ENCODE measurements at regions not wholly inside any gene's neighbourhood (a gene's known extent, or its start where the extent isn't known, plus 50 kb on each side); places are given as distances from the start of the nearest gene placed in this dataset.

DNA sequence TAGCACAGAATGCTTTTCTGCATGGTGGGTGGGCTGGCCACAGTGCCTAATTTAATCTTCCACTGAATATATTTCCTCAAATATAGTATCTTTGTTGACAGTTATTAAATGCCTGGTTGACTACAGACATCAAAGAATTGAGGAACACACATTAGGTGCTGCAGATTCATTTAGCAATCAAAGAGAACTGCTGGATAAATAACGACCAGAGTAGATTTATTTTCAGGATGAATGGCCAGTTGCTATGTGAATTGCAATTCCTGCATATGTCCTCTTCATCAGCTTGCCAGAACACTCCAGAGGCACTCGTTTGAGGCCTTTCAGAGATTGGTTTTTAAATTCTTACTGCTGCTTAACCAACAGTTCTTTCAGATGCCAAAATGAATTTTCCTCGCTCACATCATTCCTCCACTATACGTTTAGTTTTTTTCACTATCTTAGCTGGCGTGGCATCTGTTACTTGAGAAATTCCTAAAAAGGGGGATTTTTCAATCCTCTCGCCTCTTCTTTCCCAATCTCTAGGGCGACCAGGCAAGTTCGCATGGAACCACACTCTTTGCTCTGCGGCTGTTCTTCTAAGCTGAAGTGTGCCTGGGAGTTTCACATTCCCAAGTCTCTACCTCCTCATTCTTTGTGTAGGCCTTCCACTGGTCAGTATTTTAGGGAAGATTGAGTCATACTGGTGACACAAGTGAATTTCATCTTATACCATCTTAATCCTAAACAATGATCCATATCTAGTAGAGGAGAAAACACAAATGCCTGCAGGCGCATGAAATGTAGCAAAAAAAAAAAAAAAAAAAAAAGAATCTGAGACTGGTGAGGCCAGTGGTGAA, 237.1 kb upstream of the NMUR2 start:
- no peaks in the 10 kb centered on the region for H3K27me3 ChIP-seq
- no peaks in the 10 kb centered on the region for H3K36me3 ChIP-seq
- TF ChIP-seq POLR2A (IDR thresholded peaks at IDR 0.05) (no peak), CTCF (IDR thresholded peaks at IDR 0.05) (no peak)
- no peaks in the 10 kb centered on the region for H3K4me1 ChIP-seq
- intact Hi-C loops (cut with DNase I), result no loop called here
- H3K4me3 ChIP-seq, result no peak overlapping the region
- no peaks in the 10 kb centered on the region for H3K9me3 ChIP-seq
- ATAC-seq (no peak), DNase-seq (no peak)
- WGBS (ENCODE audit: insufficient coverage, low coverage, low lambda C conversion rate, missing lambda C conversion rate), result 59% methylated on average over 10 of the region's 10 CpGs
- H3K27ac ChIP-seq, result no peak overlapping the region

- Histone ChIP-seq H3K27ac (no peak overlapping the region), H3K4me1 (no peaks in the 10 kb centered on the region), H3K36me3 (no peaks in the 10 kb centered on the region), H3K27me3 (no peaks in the 10 kb centered on the region), H3K9me3 (no peaks in the 10 kb centered on the region), H3K4me3 (no peak overlapping the region)
- intact Hi-C loops (cut with DNase I), result no loop called here
- ATAC-seq, result no peak
- TF ChIP-seq POLR2A (IDR thresholded peaks at IDR 0.05) (no peak), CTCF (IDR thresholded peaks at IDR 0.05) (no peak)
- 73% methylated on average over 1 of the region's 1 CpG for WGBS (ENCODE audit: insufficient coverage, low coverage, low lambda C conversion rate, missing lambda C conversion rate)
- no peak for DNase-seq
Observed at GRCh38 chr5:152642880-152643279, 237.8 kb upstream of the NMUR2 start.

DNA sequence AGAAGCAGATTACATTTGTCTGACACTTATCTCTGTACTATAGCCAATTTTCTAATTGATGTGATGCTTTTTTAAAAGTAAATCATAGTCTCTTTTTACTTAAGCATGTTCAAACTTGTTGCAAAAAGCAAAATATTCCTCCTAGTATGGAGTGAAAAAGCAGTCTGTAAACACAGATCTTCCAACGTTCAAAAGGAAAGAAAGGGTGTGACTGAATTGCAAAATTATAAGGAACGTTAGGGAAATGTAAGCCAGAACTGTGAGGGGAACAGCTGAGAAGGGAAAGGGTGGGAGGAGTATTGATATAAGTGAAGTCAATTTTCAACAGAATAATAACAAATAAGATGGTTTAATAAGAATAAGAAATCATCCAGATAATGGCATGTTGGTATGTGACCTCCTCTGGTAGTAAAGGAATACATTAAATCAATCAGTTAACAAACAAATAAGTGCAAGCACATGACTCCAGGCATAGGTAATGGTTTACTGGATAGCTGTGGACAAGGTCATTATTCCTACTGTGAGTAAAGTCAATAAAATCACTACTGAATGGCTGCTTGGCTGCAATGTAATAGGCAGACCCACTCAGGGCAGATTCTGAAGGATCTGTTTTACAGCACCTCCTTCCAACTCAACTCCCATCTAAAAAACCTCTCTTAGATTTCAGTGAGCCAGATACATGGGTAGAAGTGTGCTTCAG, 239.1 kb upstream of the NMUR2 start:
- Histone ChIP-seq H3K9me3 (no peaks in the 10 kb centered on the region), H3K4me3 (no peak overlapping the region), H3K36me3 (no peaks in the 10 kb centered on the region), H3K27me3 (no peaks in the 10 kb centered on the region), H3K4me1 (no peaks in the 10 kb centered on the region), H3K27ac (no peak overlapping the region)
- ATAC-seq (no peak), DNase-seq (no peak)
- intact Hi-C loops (cut with DNase I), result no loop called here
- TF ChIP-seq POLR2A (IDR thresholded peaks at IDR 0.05) (no peak), CTCF (IDR thresholded peaks at IDR 0.05) (no peak)
- 33% methylated on average over 2 of the region's 2 CpGs for whole genome bisulfite sequencing (ENCODE audit: insufficient coverage, low coverage, low lambda C conversion rate, missing lambda C conversion rate)

- ATAC-seq (no peak), DNase-seq (no peak)
- no peaks in the 10 kb centered on the region for H3K27me3 ChIP-seq
- TF ChIP-seq CTCF (IDR thresholded peaks at IDR 0.05) (no peak), POLR2A (IDR thresholded peaks at IDR 0.05) (no peak)
- H3K9me3 ChIP-seq, result no peaks in the 10 kb centered on the region
- H3K4me1 ChIP-seq, result no peaks in the 10 kb centered on the region
- no peaks in the 10 kb centered on the region for H3K36me3 ChIP-seq
- intact Hi-C loops (cut with DNase I), result no loop called here
- no peak overlapping the region for H3K27ac ChIP-seq
- no peak overlapping the region for H3K4me3 ChIP-seq
Observed at GRCh38 chr5:152649609-152650008, 244.5 kb upstream of the NMUR2 start.

Measured in right lobe of liver (tissue), 6 donors.